ENCODE measurements at regions not wholly inside any gene's neighbourhood (a gene's known extent, or its start where the extent isn't known, plus 50 kb on each side); places are given as distances from the start of the nearest gene placed in this dataset.

DNA sequence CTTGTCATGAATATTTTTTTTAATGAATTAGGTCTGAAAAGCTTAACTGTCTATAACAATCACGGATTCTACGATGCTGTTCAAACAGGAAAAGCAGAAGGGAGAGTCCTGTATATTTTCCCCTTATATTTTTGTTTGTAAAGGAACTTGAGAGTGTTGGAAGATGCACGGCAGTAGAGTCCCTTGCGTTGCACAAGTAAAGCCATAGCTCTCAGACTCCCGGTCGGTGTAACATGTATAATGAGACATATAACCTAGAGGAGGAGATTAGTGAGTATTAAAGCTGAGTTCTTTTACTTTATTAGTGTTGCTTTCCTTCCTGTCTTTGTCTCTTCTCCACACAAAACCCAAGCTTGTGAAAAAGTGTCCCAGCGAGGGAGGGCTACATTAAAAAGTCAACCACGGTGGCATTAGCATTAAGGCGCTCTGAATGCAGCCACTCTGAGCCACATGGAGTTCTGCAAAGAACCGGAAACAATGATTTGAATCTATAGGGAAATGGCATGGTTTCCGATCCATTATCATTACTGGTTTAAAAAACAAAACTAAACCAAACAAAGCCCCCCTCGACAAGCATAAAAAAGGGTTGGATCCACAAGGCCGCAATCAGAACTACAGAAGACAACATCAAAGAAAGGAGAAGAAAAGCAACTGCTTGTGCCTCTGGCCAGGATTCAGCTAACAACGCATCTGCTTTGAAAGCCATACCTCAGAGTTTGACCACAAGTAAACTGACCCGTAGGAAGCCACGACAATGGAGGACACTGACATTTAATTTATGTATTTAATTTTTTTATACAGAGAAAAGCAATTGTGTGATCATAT, 356.8 kb downstream of the LMO4 start:
- H3K27me3 ChIP-seq (replicated peaks; ENCODE audit: control insufficient read depth, insufficient read depth, low read length), result no peaks in the 10 kb centered on the region
- no peak overlapping the region for H3K4me3 Mint-ChIP-seq (ENCODE audit: unreplicated experiment)
- DNase-seq, result no peak
- H3K4me1 ChIP-seq, result peaks cover 21% of the 10 kb centered on the region
- no TSS peak for BruUV-seq (replicated peaks)
- TF ChIP-seq, protein P1, sequence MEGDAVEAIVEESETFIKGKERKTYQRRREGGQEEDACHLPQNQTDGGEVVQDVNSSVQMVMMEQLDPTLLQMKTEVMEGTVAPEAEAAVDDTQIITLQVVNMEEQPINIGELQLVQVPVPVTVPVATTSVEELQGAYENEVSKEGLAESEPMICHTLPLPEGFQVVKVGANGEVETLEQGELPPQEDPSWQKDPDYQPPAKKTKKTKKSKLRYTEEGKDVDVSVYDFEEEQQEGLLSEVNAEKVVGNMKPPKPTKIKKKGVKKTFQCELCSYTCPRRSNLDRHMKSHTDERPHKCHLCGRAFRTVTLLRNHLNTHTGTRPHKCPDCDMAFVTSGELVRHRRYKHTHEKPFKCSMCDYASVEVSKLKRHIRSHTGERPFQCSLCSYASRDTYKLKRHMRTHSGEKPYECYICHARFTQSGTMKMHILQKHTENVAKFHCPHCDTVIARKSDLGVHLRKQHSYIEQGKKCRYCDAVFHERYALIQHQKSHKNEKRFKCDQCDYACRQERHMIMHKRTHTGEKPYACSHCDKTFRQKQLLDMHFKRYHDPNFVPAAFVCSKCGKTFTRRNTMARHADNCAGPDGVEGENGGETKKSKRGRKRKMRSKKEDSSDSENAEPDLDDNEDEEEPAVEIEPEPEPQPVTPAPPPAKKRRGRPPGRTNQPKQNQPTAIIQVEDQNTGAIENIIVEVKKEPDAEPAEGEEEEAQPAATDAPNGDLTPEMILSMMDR (IDR thresholded peaks at IDR 0.05; ENCODE audit: insufficient read depth in 1 of 2, low read depth in 1 of 2, low read length in 1 of 2, severe bottlenecking in 1 of 2, unreplicated experiment in 1 of 2), result no peak
- H3K4me3 ChIP-seq (ENCODE audit: low read depth, low read length), result no peak overlapping the region
- H3K4me1 Mint-ChIP-seq (ENCODE audit: low read depth, unreplicated experiment), result peaks cover 8% of the 10 kb centered on the region
- no peaks in the 10 kb centered on the region for H3K27me3 Mint-ChIP-seq (ENCODE audit: insufficient read depth, unreplicated experiment)
- H3K36me3 Mint-ChIP-seq (ENCODE audit: insufficient read depth, unreplicated experiment), result peaks cover under 1% of the 10 kb centered on the region
- H3K36me3 ChIP-seq (ENCODE audit: control insufficient read depth, insufficient read depth, low read length), result no peaks in the 10 kb centered on the region
- no peak overlapping the region for H3K27ac Mint-ChIP-seq (ENCODE audit: unreplicated experiment)
- CTCF ChIA-PET, result no interaction called here
- H3K9me3 Mint-ChIP-seq (ENCODE audit: unreplicated experiment), result no peaks in the 10 kb centered on the region
- no peaks in the 10 kb centered on the region for H3K9me3 ChIP-seq
- intact Hi-C loops (cut with micrococcal nuclease; ENCODE audit: unreplicated experiment), result no loop called here
- POLR2A ChIA-PET, result no interaction called here

- Histone ChIP-seq H3K4me1 (peaks cover 21% of the 10 kb centered on the region), H3K27me3 (replicated peaks; ENCODE audit: control insufficient read depth, insufficient read depth, low read length) (no peaks in the 10 kb centered on the region), H3K36me3 (ENCODE audit: control insufficient read depth, insufficient read depth, low read length) (no peaks in the 10 kb centered on the region), H3K9me3 (no peaks in the 10 kb centered on the region), H3K4me3 (ENCODE audit: low read depth, low read length) (no peak overlapping the region)
- TF ChIP-seq, protein P1 (IDR thresholded peaks at IDR 0.05; ENCODE audit: insufficient read depth in 1 of 2, low read depth in 1 of 2, low read length in 1 of 2, severe bottlenecking in 1 of 2, unreplicated experiment in 1 of 2), result no peak
- DNase-seq, result no peak
- no peaks in the 10 kb centered on the region for H3K27me3 Mint-ChIP-seq (ENCODE audit: insufficient read depth, unreplicated experiment)
- no peak overlapping the region for H3K27ac Mint-ChIP-seq (ENCODE audit: unreplicated experiment)
- H3K9me3 Mint-ChIP-seq (ENCODE audit: unreplicated experiment), result no peaks in the 10 kb centered on the region
- intact Hi-C loops (cut with micrococcal nuclease; ENCODE audit: unreplicated experiment), result no loop called here
- CTCF ChIA-PET, result no interaction called here
- H3K4me1 Mint-ChIP-seq (ENCODE audit: low read depth, unreplicated experiment), result peaks cover 13% of the 10 kb centered on the region
- no peak overlapping the region for H3K4me3 Mint-ChIP-seq (ENCODE audit: unreplicated experiment)
- peaks cover 6% of the 10 kb centered on the region for H3K36me3 Mint-ChIP-seq (ENCODE audit: insufficient read depth, unreplicated experiment)
- POLR2A ChIA-PET, result no interaction called here
- BruUV-seq (replicated peaks), result no TSS peak
Measured at GRCh38 chr1:87686136-87686495, 357.4 kb downstream of the LMO4 start.

GRCh38 chr1:87686671-87687070, 358.0 kb downstream of the LMO4 start:
- TF ChIP-seq, protein P1 (IDR thresholded peaks at IDR 0.05; ENCODE audit: insufficient read depth in 1 of 2, low read depth in 1 of 2, low read length in 1 of 2, severe bottlenecking in 1 of 2, unreplicated experiment in 1 of 2), result no peak
- H3K9me3 ChIP-seq, result no peaks in the 10 kb centered on the region
- Mint-ChIP-seq H3K27me3 (ENCODE audit: insufficient read depth, unreplicated experiment) (no peaks in the 10 kb centered on the region), H3K9me3 (ENCODE audit: unreplicated experiment) (no peaks in the 10 kb centered on the region), H3K27ac (ENCODE audit: unreplicated experiment) (no peak overlapping the region), H3K4me3 (ENCODE audit: unreplicated experiment) (no peak overlapping the region), H3K36me3 (ENCODE audit: insufficient read depth, unreplicated experiment) (peaks cover 6% of the 10 kb centered on the region), H3K4me1 (ENCODE audit: low read depth, unreplicated experiment) (peaks cover 13% of the 10 kb centered on the region)
- ChIA-PET CTCF (no interaction called here), POLR2A (no interaction called here)
- no peak overlapping the region for H3K4me3 ChIP-seq (ENCODE audit: low read depth, low read length)
- no peak for DNase-seq
- intact Hi-C loops (cut with micrococcal nuclease; ENCODE audit: unreplicated experiment), result no loop called here
- peaks cover 21% of the 10 kb centered on the region for H3K4me1 ChIP-seq
- no peaks in the 10 kb centered on the region for H3K27me3 ChIP-seq (replicated peaks; ENCODE audit: control insufficient read depth, insufficient read depth, low read length)
- no peaks in the 10 kb centered on the region for H3K36me3 ChIP-seq (ENCODE audit: control insufficient read depth, insufficient read depth, low read length)
- BruUV-seq (replicated peaks), result no TSS peak

All from Caco-2 (cell line).